HAP-1 (cell line): ENCODE measurements at regions not wholly inside any gene's neighbourhood (a gene's known extent, or its start where the extent isn't known, plus 50 kb on each side); places are given as distances from the start of the nearest gene placed in this dataset.

ENCODE experiments used
- DNase-seq, 2 experiments: peaks; one replicate each; pipeline ENCODE4 v3.0.0-alpha.2; 2016 to 2020; ENCODE audit warnings: low spot score in 2 of 2
- H3K27me3 ChIP-seq: fragments of 250-450 bp; sonication (Bioruptor Pico); 2 replicates; pipeline ENCODE4 v1.5.1; 2020; ENCODE audit warnings: low read depth, mild to moderate bottlenecking, moderate library complexity
- H3K36me3 ChIP-seq: fragments of 250-450 bp; sonication (Bioruptor Pico); replicated peaks from 2 replicates; pipeline ENCODE4 v1.5.1; 2020; ENCODE audit warnings: mild to moderate bottlenecking
- H3K4me1 ChIP-seq: fragments of 250-450 bp; sonication (Bioruptor Pico); 2 replicates; pipeline ENCODE4 v1.5.1; 2020; ENCODE audit warnings: mild to moderate bottlenecking
- H3K4me3 ChIP-seq: fragments of 250-450 bp; sonication (Bioruptor Pico); 2 replicates; pipeline ENCODE4 v1.5.1; 2020; ENCODE audit warnings: mild to moderate bottlenecking, moderate library complexity
- H3K9me3 ChIP-seq: fragments of 250-450 bp; sonication (Bioruptor Pico); 2 replicates; pipeline ENCODE4 v1.5.1; 2020; ENCODE audit warnings: mild to moderate bottlenecking, moderate library complexity
- in situ Hi-C: fragments of 300-500 bp; cut with MboI; formaldehyde crosslinking; loops from 3 replicates; pipeline ENCODE4 v1.14.3; 2020; ENCODE audit warnings: low sequenced_read_pairs, inconsistent platforms, mixed read lengths

GRCh38 chr3:177419904-177420601, 222.8 kb upstream of the TBL1XR1 start:
- no peak overlapping the region for H3K4me3 ChIP-seq
- DNase-seq = no peak

GRCh38 chr3:177420651-177421480, 223.6 kb upstream of the TBL1XR1 start:
- Histone ChIP-seq H3K27me3 (no peaks in the 10 kb centered on the region), H3K9me3 (no peaks in the 10 kb centered on the region), H3K4me3 (no peak overlapping the region), H3K36me3 (no peaks in the 10 kb centered on the region), H3K4me1 (no peaks in the 10 kb centered on the region; the same call in 1 of the 2 replicates)
- in situ Hi-C loops = no loop called here
- DNase-seq = no peak

More at GRCh38 chr3:177419904-177420601, 222.8 kb upstream of the TBL1XR1 start:
- in situ Hi-C loops = no loop called here
- no peaks in the 10 kb centered on the region for H3K27me3 ChIP-seq
- no peaks in the 10 kb centered on the region; the same call in 1 of the 2 replicates for H3K4me1 ChIP-seq
- H3K36me3 ChIP-seq = no peaks in the 10 kb centered on the region
- no peaks in the 10 kb centered on the region for H3K9me3 ChIP-seq

- no peak for DNase-seq
- Histone ChIP-seq H3K36me3 (no peaks in the 10 kb centered on the region), H3K4me3 (no peak overlapping the region), H3K27me3 (no peaks in the 10 kb centered on the region), H3K9me3 (no peaks in the 10 kb centered on the region), H3K4me1 (peaks cover 5% of the 10 kb centered on the region)
- in situ Hi-C loops = no loop called here
Observed at GRCh38 chr3:177421481-177421785, 224.2 kb upstream of the TBL1XR1 start.

- no peak for DNase-seq
- H3K4me1 ChIP-seq = peaks cover 13% of the 10 kb centered on the region
Observed at GRCh38 chr3:177424521-177424920, 227.2 kb upstream of the TBL1XR1 start.

GRCh38 chr3:177425042-177425441, 227.8 kb upstream of the TBL1XR1 start:
- in situ Hi-C loops = no loop called here
- Histone ChIP-seq H3K27me3 (no peaks in the 10 kb centered on the region), H3K4me1 (peaks cover 13% of the 10 kb centered on the region), H3K4me3 (no peak overlapping the region), H3K9me3 (no peaks in the 10 kb centered on the region), H3K36me3 (no peaks in the 10 kb centered on the region)
- no peak for DNase-seq

More at GRCh38 chr3:177424521-177424920, 227.2 kb upstream of the TBL1XR1 start:
- no peaks in the 10 kb centered on the region for H3K9me3 ChIP-seq
- H3K27me3 ChIP-seq = no peaks in the 10 kb centered on the region
- in situ Hi-C loops = no loop called here
- no peaks in the 10 kb centered on the region for H3K36me3 ChIP-seq
- no peak overlapping the region for H3K4me3 ChIP-seq

- Histone ChIP-seq H3K27me3 (no peaks in the 10 kb centered on the region), H3K9me3 (no peaks in the 10 kb centered on the region), H3K4me1 (peaks cover 16% of the 10 kb centered on the region), H3K4me3 (no peak overlapping the region), H3K36me3 (no peaks in the 10 kb centered on the region)
- in situ Hi-C loops = no loop called here
- peak in 1 of 2 experiments; percentile 70 for DNase-seq
Observed at GRCh38 chr3:177426106-177426877, 229.0 kb upstream of the TBL1XR1 start.

- in situ Hi-C loops = no loop called here
- Histone ChIP-seq H3K27me3 (no peaks in the 10 kb centered on the region), H3K9me3 (no peaks in the 10 kb centered on the region), H3K4me1 (peaks cover 23% of the 10 kb centered on the region), H3K4me3 (no peak overlapping the region), H3K36me3 (no peaks in the 10 kb centered on the region)
- no peak for DNase-seq
Observed at GRCh38 chr3:177426878-177427495, 229.7 kb upstream of the TBL1XR1 start.

GRCh38 chr3:177427540-177427939, 230.3 kb upstream of the TBL1XR1 start:
- Histone ChIP-seq H3K36me3 (no peaks in the 10 kb centered on the region), H3K27me3 (no peaks in the 10 kb centered on the region), H3K4me1 (peaks cover 26% of the 10 kb centered on the region), H3K9me3 (no peaks in the 10 kb centered on the region), H3K4me3 (no peak overlapping the region)
- no peak for DNase-seq
- in situ Hi-C loops = no loop called here

- Histone ChIP-seq H3K27me3 (no peaks in the 10 kb centered on the region), H3K4me1 (peaks cover 26% of the 10 kb centered on the region), H3K9me3 (no peaks in the 10 kb centered on the region), H3K4me3 (no peak overlapping the region), H3K36me3 (no peaks in the 10 kb centered on the region)
- in situ Hi-C loops = no loop called here
- no peak for DNase-seq
Observed at GRCh38 chr3:177429079-177429478, 231.8 kb upstream of the TBL1XR1 start.

- H3K4me3 ChIP-seq = no peak overlapping the region
- H3K36me3 ChIP-seq = no peaks in the 10 kb centered on the region
- DNase-seq = no peak
- H3K9me3 ChIP-seq = no peaks in the 10 kb centered on the region
- in situ Hi-C loops = no loop called here
- H3K27me3 ChIP-seq = no peaks in the 10 kb centered on the region
- H3K4me1 ChIP-seq = peaks cover 26% of the 10 kb centered on the region
Observed at GRCh38 chr3:177429771-177430170, 232.5 kb upstream of the TBL1XR1 start.

- H3K27me3 ChIP-seq = no peaks in the 10 kb centered on the region
- H3K9me3 ChIP-seq = no peaks in the 10 kb centered on the region
- in situ Hi-C loops = no loop called here
- H3K4me3 ChIP-seq = no peak overlapping the region
- H3K4me1 ChIP-seq = peaks cover 26% of the 10 kb centered on the region
- DNase-seq = no peak
- H3K36me3 ChIP-seq = no peaks in the 10 kb centered on the region
Observed at GRCh38 chr3:177430653-177431052, 233.4 kb upstream of the TBL1XR1 start.

- Histone ChIP-seq H3K9me3 (no peaks in the 10 kb centered on the region), H3K36me3 (no peaks in the 10 kb centered on the region), H3K4me3 (no peak overlapping the region), H3K27me3 (no peaks in the 10 kb centered on the region), H3K4me1 (peaks cover 19% of the 10 kb centered on the region)
- in situ Hi-C loops = no loop called here
- peak; percentile 72 for DNase-seq
Observed at GRCh38 chr3:177431525-177432176, 234.4 kb upstream of the TBL1XR1 start.

GRCh38 chr3:177435301-177435700, 238.0 kb upstream of the TBL1XR1 start:
- Histone ChIP-seq H3K4me1 (peaks cover 14% of the 10 kb centered on the region), H3K27me3 (no peaks in the 10 kb centered on the region), H3K36me3 (no peaks in the 10 kb centered on the region), H3K9me3 (no peaks in the 10 kb centered on the region), H3K4me3 (no peak overlapping the region)
- DNase-seq = no peak
- in situ Hi-C loops = no loop called here
